ENCODE measurements at regions not wholly inside any gene's neighbourhood (a gene's known extent, or its start where the extent isn't known, plus 50 kb on each side); places are given as distances from the start of the nearest gene placed in this dataset.

GRCh38 chr5:86008293-86008692, 609.4 kb upstream of the COX7C start:
- Mint-ChIP-seq H3K4me1 (ENCODE audit: low read depth) (no peaks in the 10 kb centered on the region), H3K27ac (ENCODE audit: unreplicated experiment) (no peak overlapping the region), H3K4me3 (ENCODE audit: unreplicated experiment) (no peak overlapping the region), H3K9me3 (ENCODE audit: low read depth) (peaks cover 19% of the 10 kb centered on the region), H3K36me3 (ENCODE audit: low read depth) (no peaks in the 10 kb centered on the region), H3K27me3 (ENCODE audit: low read depth) (no peaks in the 10 kb centered on the region)
- no peak for TF ChIP-seq CTCF (IDR thresholded peaks at IDR 0.05)
- no peak for DNase-seq (ENCODE audit: low spot score)

- peaks cover under 1% of the 10 kb centered on the region for H3K27me3 Mint-ChIP-seq (ENCODE audit: low read depth)
- no peak overlapping the region for H3K4me3 Mint-ChIP-seq (ENCODE audit: unreplicated experiment)
- peaks cover 19% of the 10 kb centered on the region for H3K9me3 Mint-ChIP-seq (ENCODE audit: low read depth)
- DNase-seq (ENCODE audit: low spot score) = no peak
- H3K4me1 Mint-ChIP-seq (ENCODE audit: low read depth) = no peaks in the 10 kb centered on the region
- H3K27ac Mint-ChIP-seq (ENCODE audit: unreplicated experiment) = no peak overlapping the region
- no peaks in the 10 kb centered on the region for H3K36me3 Mint-ChIP-seq (ENCODE audit: low read depth)
- TF ChIP-seq CTCF (IDR thresholded peaks at IDR 0.05) = no peak
Measured at GRCh38 chr5:86008704-86009103, 609.0 kb upstream of the COX7C start.

GRCh38 chr5:86011937-86012336, 605.8 kb upstream of the COX7C start:
- TF ChIP-seq CTCF (IDR thresholded peaks at IDR 0.05) = no peak
- no peaks in the 10 kb centered on the region for H3K4me1 Mint-ChIP-seq (ENCODE audit: low read depth)

GRCh38 chr5:86029308-86029707, 588.4 kb upstream of the COX7C start:
- Mint-ChIP-seq H3K4me3 (ENCODE audit: unreplicated experiment) (no peak overlapping the region), H3K9me3 (ENCODE audit: low read depth) (no peaks in the 10 kb centered on the region), H3K27me3 (ENCODE audit: low read depth) (peaks cover 3% of the 10 kb centered on the region), H3K36me3 (ENCODE audit: low read depth) (no peaks in the 10 kb centered on the region), H3K4me1 (ENCODE audit: low read depth) (no peaks in the 10 kb centered on the region), H3K27ac (ENCODE audit: unreplicated experiment) (no peak overlapping the region)
- no peak for TF ChIP-seq CTCF (IDR thresholded peaks at IDR 0.05)
- DNase-seq (ENCODE audit: low spot score) = no peak

More at GRCh38 chr5:86011937-86012336, 605.8 kb upstream of the COX7C start:
- Mint-ChIP-seq H3K9me3 (ENCODE audit: low read depth) (peaks cover 19% of the 10 kb centered on the region), H3K4me3 (ENCODE audit: unreplicated experiment) (no peak overlapping the region), H3K27me3 (ENCODE audit: low read depth) (peaks cover 7% of the 10 kb centered on the region), H3K27ac (ENCODE audit: unreplicated experiment) (no peak overlapping the region), H3K36me3 (ENCODE audit: low read depth) (no peaks in the 10 kb centered on the region)
- no peak for DNase-seq (ENCODE audit: low spot score)

GRCh38 chr5:86030753-86031152, 587.0 kb upstream of the COX7C start:
- Mint-ChIP-seq H3K4me1 (ENCODE audit: low read depth) (no peaks in the 10 kb centered on the region), H3K27ac (ENCODE audit: unreplicated experiment) (no peak overlapping the region), H3K4me3 (ENCODE audit: unreplicated experiment) (no peak overlapping the region), H3K36me3 (ENCODE audit: low read depth) (no peaks in the 10 kb centered on the region), H3K27me3 (ENCODE audit: low read depth) (peaks cover 5% of the 10 kb centered on the region), H3K9me3 (ENCODE audit: low read depth) (no peaks in the 10 kb centered on the region)
- no peak for DNase-seq (ENCODE audit: low spot score)
- no peak for TF ChIP-seq CTCF (IDR thresholded peaks at IDR 0.05)
